ENCODE measurements at regions not wholly inside any gene's neighbourhood (a gene's known extent, or its start where the extent isn't known, plus 50 kb on each side); places are given as distances from the start of the nearest gene placed in this dataset.

DNA sequence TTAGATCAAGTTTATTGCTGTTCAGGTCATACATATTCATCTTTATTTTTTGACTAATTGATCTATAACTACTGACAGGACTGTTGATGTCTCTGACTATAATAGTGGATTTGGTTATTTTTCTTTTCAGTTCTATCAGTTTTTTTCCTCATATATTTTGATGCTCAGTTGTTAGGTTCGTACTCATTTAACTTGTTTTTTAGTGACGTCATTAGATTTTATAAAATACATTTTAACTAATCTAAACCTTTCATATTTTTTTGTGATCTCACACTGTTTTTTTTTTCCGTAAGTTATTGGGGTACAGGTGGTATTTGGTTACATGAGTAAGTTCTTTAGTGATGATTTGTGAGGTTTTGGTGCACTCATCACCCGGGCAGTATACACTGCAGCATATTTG is 841.2 kb upstream of the FBXO33 start:
- no peak overlapping the region for H2BK5ac ChIP-seq (ENCODE audit: low read depth, low read length, poor library complexity)
- no peak overlapping the region for H3K18ac ChIP-seq (ENCODE audit: low read length)
- no peak overlapping the region for H3K4me3 ChIP-seq (ENCODE audit: low read depth, low read length)
- H4K8ac ChIP-seq (ENCODE audit: low read depth, low read length): no peak overlapping the region
- no peak overlapping the region for H3K14ac ChIP-seq (ENCODE audit: low read length)
- H3K4me2 ChIP-seq (ENCODE audit: low read length): no peak overlapping the region
- no peak overlapping the region for H3K4ac ChIP-seq (ENCODE audit: low read depth, low read length)
- no peak overlapping the region for H4K91ac ChIP-seq (ENCODE audit: low read depth, low read length)
- no peak overlapping the region for H2BK120ac ChIP-seq (ENCODE audit: insufficient read depth, low read length, poor library complexity)
- no peak overlapping the region for H2AFZ ChIP-seq (ENCODE audit: insufficient read depth, low read length, poor library complexity)
- no peak for DNase-seq
- H3K27ac ChIP-seq (ENCODE audit: low read depth, low read length): no peak overlapping the region
- H3K9ac ChIP-seq (ENCODE audit: low read length): no peak overlapping the region
- no peaks in the 10 kb centered on the region for H3K36me3 ChIP-seq (ENCODE audit: control insufficient read depth in 1 of 2, insufficient read depth in 2 of 2, low read length in 2 of 2)
- H3K23ac ChIP-seq (ENCODE audit: low read length): no peak overlapping the region
- no CpG with 5 or more reads among the region's 4 CpGs for WGBS (ENCODE audit: extremely low coverage, insufficient coverage, insufficient read length)
- H3K79me2 ChIP-seq (ENCODE audit: control insufficient read depth, insufficient read depth, low read length, poor library complexity): no peaks in the 10 kb centered on the region
- no peak overlapping the region for H2BK12ac ChIP-seq (ENCODE audit: low read length)
- H3K79me1 ChIP-seq (ENCODE audit: low read length): no peaks in the 10 kb centered on the region
- no peak overlapping the region for H4K12ac ChIP-seq (ENCODE audit: low read depth, low read length)
- no peaks in the 10 kb centered on the region for H3K9me3 ChIP-seq (ENCODE audit: insufficient read depth, low read depth, low read length)
- H3K4me1 ChIP-seq (ENCODE audit: control insufficient read depth in 1 of 2, insufficient read depth in 2 of 2, low read length in 2 of 2): no peaks in the 10 kb centered on the region
- H2AK5ac ChIP-seq (ENCODE audit: low read length): no peak overlapping the region
- no peaks in the 10 kb centered on the region for H3K27me3 ChIP-seq (ENCODE audit: insufficient read depth, low read length)

DNA sequence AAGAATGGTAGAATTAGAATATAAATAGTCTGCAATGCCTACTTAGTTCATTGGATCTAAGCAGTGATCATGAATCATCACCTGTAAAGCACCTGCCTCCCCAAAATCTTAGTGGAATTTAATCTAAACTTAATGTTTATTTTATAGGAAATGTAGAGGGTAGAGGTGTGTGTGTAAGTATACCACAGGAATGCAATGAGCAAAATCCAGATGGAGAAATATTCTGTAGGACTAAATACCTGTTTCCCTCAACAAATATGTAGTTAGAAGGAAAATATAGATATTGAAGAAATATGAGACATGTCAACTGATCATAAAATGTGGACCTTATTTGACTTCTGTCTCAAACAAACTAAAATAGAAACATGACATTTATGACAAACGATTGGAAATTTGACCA is 839.2 kb upstream of the FBXO33 start:
- Histone ChIP-seq H3K18ac (ENCODE audit: low read length) (no peak overlapping the region), H3K27ac (ENCODE audit: low read depth, low read length) (no peak overlapping the region), H2BK12ac (ENCODE audit: low read length) (no peak overlapping the region), H3K4me3 (ENCODE audit: low read depth, low read length) (no peak overlapping the region), H2AFZ (ENCODE audit: insufficient read depth, low read length, poor library complexity) (no peak overlapping the region), H3K27me3 (ENCODE audit: insufficient read depth, low read length) (no peaks in the 10 kb centered on the region), H2BK5ac (ENCODE audit: low read depth, low read length, poor library complexity) (no peak overlapping the region), H3K9me3 (ENCODE audit: insufficient read depth, low read depth, low read length) (no peaks in the 10 kb centered on the region), H3K23ac (ENCODE audit: low read length) (no peak overlapping the region), H2AK5ac (ENCODE audit: low read length) (no peak overlapping the region), H3K4me2 (ENCODE audit: low read length) (no peak overlapping the region), H3K14ac (ENCODE audit: low read length) (no peak overlapping the region), H3K4me1 (ENCODE audit: control insufficient read depth in 1 of 2, insufficient read depth in 2 of 2, low read length in 2 of 2) (no peaks in the 10 kb centered on the region), H2BK120ac (ENCODE audit: insufficient read depth, low read length, poor library complexity) (no peak overlapping the region), H4K8ac (ENCODE audit: low read depth, low read length) (no peak overlapping the region), H3K36me3 (ENCODE audit: control insufficient read depth in 1 of 2, insufficient read depth in 2 of 2, low read length in 2 of 2) (no peaks in the 10 kb centered on the region), H3K4ac (ENCODE audit: low read depth, low read length) (no peak overlapping the region), H4K91ac (ENCODE audit: low read depth, low read length) (no peak overlapping the region), H3K79me1 (ENCODE audit: low read length) (no peaks in the 10 kb centered on the region), H4K12ac (ENCODE audit: low read depth, low read length) (no peak overlapping the region), H3K9ac (ENCODE audit: low read length) (no peak overlapping the region), H3K79me2 (ENCODE audit: control insufficient read depth, insufficient read depth, low read length, poor library complexity) (no peaks in the 10 kb centered on the region)
- no CpG with 5 or more reads among the region's 1 CpG for WGBS (ENCODE audit: extremely low coverage, insufficient coverage, insufficient read length)
- no peak for DNase-seq

DNA sequence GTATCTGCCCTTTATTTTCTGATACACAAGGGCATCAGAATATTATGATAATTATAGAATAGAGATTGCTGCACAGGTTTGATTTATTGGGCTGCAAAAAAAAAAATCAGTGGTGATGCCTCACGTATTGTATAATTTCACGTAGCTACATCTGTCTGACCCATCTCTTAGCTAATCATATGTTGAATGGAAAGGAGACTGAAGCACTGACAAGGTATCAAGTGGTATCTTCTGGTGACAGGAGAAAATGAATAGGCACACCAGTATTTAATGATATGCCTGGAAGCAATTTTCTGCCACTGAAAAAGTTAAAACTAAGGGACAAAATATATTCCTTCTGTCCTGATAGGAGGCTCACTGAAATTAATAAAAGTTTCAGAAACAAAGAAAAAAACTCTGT is 837.2 kb upstream of the FBXO33 start:
- Histone ChIP-seq H4K91ac (ENCODE audit: low read depth, low read length) (no peak overlapping the region), H2BK120ac (ENCODE audit: insufficient read depth, low read length, poor library complexity) (no peak overlapping the region), H3K9me3 (ENCODE audit: insufficient read depth, low read depth, low read length) (no peaks in the 10 kb centered on the region), H3K79me1 (ENCODE audit: low read length) (no peaks in the 10 kb centered on the region), H3K4me2 (ENCODE audit: low read length) (no peak overlapping the region), H3K9ac (ENCODE audit: low read length) (no peak overlapping the region), H3K4ac (ENCODE audit: low read depth, low read length) (no peak overlapping the region), H3K36me3 (ENCODE audit: control insufficient read depth in 1 of 2, insufficient read depth in 2 of 2, low read length in 2 of 2) (no peaks in the 10 kb centered on the region), H2BK5ac (ENCODE audit: low read depth, low read length, poor library complexity) (no peak overlapping the region), H2AK5ac (ENCODE audit: low read length) (no peak overlapping the region), H3K27me3 (ENCODE audit: insufficient read depth, low read length) (no peaks in the 10 kb centered on the region), H2AFZ (ENCODE audit: insufficient read depth, low read length, poor library complexity) (no peak overlapping the region), H3K4me3 (ENCODE audit: low read depth, low read length) (no peak overlapping the region), H3K23ac (ENCODE audit: low read length) (no peak overlapping the region), H3K27ac (ENCODE audit: low read depth, low read length) (no peak overlapping the region), H3K79me2 (ENCODE audit: control insufficient read depth, insufficient read depth, low read length, poor library complexity) (no peaks in the 10 kb centered on the region), H3K4me1 (ENCODE audit: control insufficient read depth in 1 of 2, insufficient read depth in 2 of 2, low read length in 2 of 2) (no peaks in the 10 kb centered on the region), H4K12ac (ENCODE audit: low read depth, low read length) (no peak overlapping the region), H3K14ac (ENCODE audit: low read length) (no peak overlapping the region), H2BK12ac (ENCODE audit: low read length) (no peak overlapping the region), H4K8ac (ENCODE audit: low read depth, low read length) (no peak overlapping the region), H3K18ac (ENCODE audit: low read length) (no peak overlapping the region)
- no peak for DNase-seq
- no CpG with 5 or more reads among the region's 2 CpGs for WGBS (ENCODE audit: extremely low coverage, insufficient coverage, insufficient read length)

DNA sequence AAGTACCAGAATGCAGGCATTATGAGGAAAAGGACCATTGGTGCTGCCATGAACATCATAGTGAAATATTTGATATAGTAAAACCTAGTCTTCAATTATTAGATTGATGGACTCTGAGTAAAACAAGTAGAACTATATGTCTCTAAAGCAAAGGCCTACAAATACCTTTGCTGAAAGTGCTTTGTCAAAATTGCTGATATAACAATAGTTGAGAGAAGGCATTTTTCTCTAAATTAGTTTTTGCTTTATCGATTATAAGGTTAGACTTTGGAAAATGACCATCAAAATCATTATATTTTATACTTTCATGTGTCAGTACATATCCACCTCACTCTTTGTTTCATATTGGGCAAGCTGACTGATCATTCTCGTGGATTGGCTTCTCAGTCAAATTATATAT is 836.0 kb upstream of the FBXO33 start:
- H3K18ac ChIP-seq (ENCODE audit: low read length): no peak overlapping the region
- WGBS (ENCODE audit: extremely low coverage, insufficient coverage, insufficient read length): no CpG with 5 or more reads among the region's 2 CpGs
- no peak overlapping the region for H2BK120ac ChIP-seq (ENCODE audit: insufficient read depth, low read length, poor library complexity)
- no peak overlapping the region for H2AK5ac ChIP-seq (ENCODE audit: low read length)
- no peak for DNase-seq
- no peak overlapping the region for H2BK5ac ChIP-seq (ENCODE audit: low read depth, low read length, poor library complexity)
- H3K36me3 ChIP-seq (ENCODE audit: control insufficient read depth in 1 of 2, insufficient read depth in 2 of 2, low read length in 2 of 2): no peaks in the 10 kb centered on the region
- no peaks in the 10 kb centered on the region for H3K9me3 ChIP-seq (ENCODE audit: insufficient read depth, low read depth, low read length)
- no peaks in the 10 kb centered on the region for H3K4me1 ChIP-seq (ENCODE audit: control insufficient read depth in 1 of 2, insufficient read depth in 2 of 2, low read length in 2 of 2)
- H2BK12ac ChIP-seq (ENCODE audit: low read length): no peak overlapping the region
- no peak overlapping the region for H2AFZ ChIP-seq (ENCODE audit: insufficient read depth, low read length, poor library complexity)
- H3K4me3 ChIP-seq (ENCODE audit: low read depth, low read length): no peak overlapping the region
- H3K23ac ChIP-seq (ENCODE audit: low read length): no peak overlapping the region
- no peak overlapping the region for H3K4ac ChIP-seq (ENCODE audit: low read depth, low read length)
- H3K14ac ChIP-seq (ENCODE audit: low read length): no peak overlapping the region
- H3K79me2 ChIP-seq (ENCODE audit: control insufficient read depth, insufficient read depth, low read length, poor library complexity): no peaks in the 10 kb centered on the region
- H3K27ac ChIP-seq (ENCODE audit: low read depth, low read length): no peak overlapping the region
- no peak overlapping the region for H4K8ac ChIP-seq (ENCODE audit: low read depth, low read length)
- no peak overlapping the region for H3K9ac ChIP-seq (ENCODE audit: low read length)
- no peaks in the 10 kb centered on the region for H3K79me1 ChIP-seq (ENCODE audit: low read length)
- no peak overlapping the region for H3K4me2 ChIP-seq (ENCODE audit: low read length)
- no peak overlapping the region for H4K12ac ChIP-seq (ENCODE audit: low read depth, low read length)
- H4K91ac ChIP-seq (ENCODE audit: low read depth, low read length): no peak overlapping the region
- H3K27me3 ChIP-seq (ENCODE audit: insufficient read depth, low read length): no peaks in the 10 kb centered on the region

All from trophoblast cell (in vitro differentiated cells and primary cell).